ENCODE measurements at regions not wholly inside any gene's neighbourhood (a gene's known extent, or its start where the extent isn't known, plus 50 kb on each side); places are given as distances from the start of the nearest gene placed in this dataset.

GRCh38 chr9:106339882-106340281 is 523.1 kb upstream of the ZNF462 start:
- no peak for DNase-seq

- DNase-seq: no peak
Measured at GRCh38 chr9:106350777-106351176, 512.2 kb upstream of the ZNF462 start.

- DNase-seq: no peak
Measured at GRCh38 chr9:106356924-106357323, 506.0 kb upstream of the ZNF462 start.

- no peak for DNase-seq
Measured at GRCh38 chr9:106358331-106358730, 504.6 kb upstream of the ZNF462 start.

- DNase-seq: no peak
Measured at GRCh38 chr9:106376689-106377088, 486.3 kb upstream of the ZNF462 start.

GRCh38 chr9:106383072-106383471 is 479.9 kb upstream of the ZNF462 start:
- DNase-seq: no peak

GRCh38 chr9:106387965-106388364 is 475.0 kb upstream of the ZNF462 start:
- no peak for DNase-seq

- DNase-seq: no peak
Measured at GRCh38 chr9:106393226-106393625, 469.7 kb upstream of the ZNF462 start.

- DNase-seq: no peak
Measured at GRCh38 chr9:106400170-106400569, 462.8 kb upstream of the ZNF462 start.

- no peak for DNase-seq
Measured at GRCh38 chr9:106400950-106401349, 462.0 kb upstream of the ZNF462 start.

- no peak for DNase-seq
Measured at GRCh38 chr9:106403081-106403480, 459.9 kb upstream of the ZNF462 start.

- DNase-seq: no peak
Measured at GRCh38 chr9:106404137-106404536, 458.8 kb upstream of the ZNF462 start.

GRCh38 chr9:106405871-106406435 is 457.0 kb upstream of the ZNF462 start:
- DNase-seq: no peak

- DNase-seq: no peak
Measured at GRCh38 chr9:106414042-106414441, 448.9 kb upstream of the ZNF462 start.

GRCh38 chr9:106417685-106418084 is 445.3 kb upstream of the ZNF462 start:
- DNase-seq: no peak

GRCh38 chr9:106419829-106420228 is 443.1 kb upstream of the ZNF462 start:
- DNase-seq: no peak

- no peak for DNase-seq
Measured at GRCh38 chr9:106420511-106420944, 442.4 kb upstream of the ZNF462 start.

GRCh38 chr9:106421772-106422171 is 441.2 kb upstream of the ZNF462 start:
- DNase-seq: no peak

GRCh38 chr9:106423575-106423974 is 439.4 kb upstream of the ZNF462 start:
- DNase-seq: no peak

- no peak for DNase-seq
Measured at GRCh38 chr9:106432631-106433030, 430.3 kb upstream of the ZNF462 start.

- DNase-seq: no peak
Measured at GRCh38 chr9:106438928-106439327, 424.0 kb upstream of the ZNF462 start.

- no peak for DNase-seq
Measured at GRCh38 chr9:106441283-106441682, 421.7 kb upstream of the ZNF462 start.

GRCh38 chr9:106443520-106443919 is 419.4 kb upstream of the ZNF462 start:
- DNase-seq: no peak

GRCh38 chr9:106445107-106445506 is 417.9 kb upstream of the ZNF462 start:
- no peak for DNase-seq

- DNase-seq: no peak
Measured at GRCh38 chr9:106449336-106449927, 413.5 kb upstream of the ZNF462 start.

Measured in NCI-H446 (cell line).